ENCODE measurements at regions not wholly inside any gene's neighbourhood (a gene's known extent, or its start where the extent isn't known, plus 50 kb on each side); places are given as distances from the start of the nearest gene placed in this dataset.

- no peaks in the 10 kb centered on the region for H3K9me3 ChIP-seq
- H3K27me3 ChIP-seq: no peaks in the 10 kb centered on the region
- 69 to 79% methylated on average over 4 of the region's 4 CpGs for WGBS, 2 donors
- no peak overlapping the region for H3K4me3 ChIP-seq (replicated peaks in 1 of 3)
- DNase-seq: no peak
- no peak overlapping the region for H3K27ac ChIP-seq
- intact Hi-C loops (cut with DNase I): no loop called here
- H3K36me3 ChIP-seq: no peaks in the 10 kb centered on the region
- no peaks in the 10 kb centered on the region for H3K4me1 ChIP-seq
- no peak for TF ChIP-seq CTCF (IDR thresholded peaks at IDR 0.05)
- no peak for TF ChIP-seq POLR2A (IDR thresholded peaks at IDR 0.05)
Measured at GRCh38 chr5:164076556-164076955, 571.1 kb downstream of the MAT2B start.

GRCh38 chr5:164090358-164090757 is 584.9 kb downstream of the MAT2B start:
- no peak overlapping the region for H3K27ac ChIP-seq
- H3K4me1 ChIP-seq: no peaks in the 10 kb centered on the region
- H3K36me3 ChIP-seq: no peaks in the 10 kb centered on the region
- intact Hi-C loops (cut with DNase I): no loop called here
- H3K9me3 ChIP-seq: no peaks in the 10 kb centered on the region
- H3K4me3 ChIP-seq (replicated peaks in 1 of 3): no peak overlapping the region
- DNase-seq: no peak
- 65 to 66% methylated on average over 2 of the region's 2 CpGs for WGBS, 2 donors
- TF ChIP-seq CTCF (IDR thresholded peaks at IDR 0.05) (no peak), POLR2A (IDR thresholded peaks at IDR 0.05) (no peak)
- H3K27me3 ChIP-seq: no peaks in the 10 kb centered on the region

- intact Hi-C loops (cut with DNase I): no loop called here
- no peaks in the 10 kb centered on the region for H3K9me3 ChIP-seq
- no peak overlapping the region for H3K4me3 ChIP-seq (replicated peaks in 1 of 3)
- H3K27me3 ChIP-seq: no peaks in the 10 kb centered on the region
- no peak for DNase-seq
- 74 to 83% methylated on average over 2 of the region's 2 CpGs for WGBS, 2 donors
- TF ChIP-seq POLR2A (IDR thresholded peaks at IDR 0.05) (no peak), CTCF (IDR thresholded peaks at IDR 0.05) (no peak)
- no peaks in the 10 kb centered on the region for H3K36me3 ChIP-seq
- H3K4me1 ChIP-seq: no peaks in the 10 kb centered on the region
- H3K27ac ChIP-seq: no peak overlapping the region
Measured at GRCh38 chr5:164091836-164092235, 586.4 kb downstream of the MAT2B start.

GRCh38 chr5:164094291-164094690 is 588.9 kb downstream of the MAT2B start:
- 26 to 49% methylated on average over 3 of the region's 3 CpGs for WGBS, 2 donors
- no peak overlapping the region for H3K27ac ChIP-seq
- H3K36me3 ChIP-seq: no peaks in the 10 kb centered on the region
- TF ChIP-seq CTCF (IDR thresholded peaks at IDR 0.05) (no peak), POLR2A (IDR thresholded peaks at IDR 0.05) (no peak)
- no peak overlapping the region for H3K4me3 ChIP-seq (replicated peaks in 1 of 3)
- no peaks in the 10 kb centered on the region for H3K4me1 ChIP-seq
- no peaks in the 10 kb centered on the region for H3K9me3 ChIP-seq
- no peaks in the 10 kb centered on the region for H3K27me3 ChIP-seq
- DNase-seq: no peak
- intact Hi-C loops (cut with DNase I): no loop called here

- no peaks in the 10 kb centered on the region for H3K9me3 ChIP-seq
- TF ChIP-seq POLR2A (IDR thresholded peaks at IDR 0.05) (no peak), CTCF (IDR thresholded peaks at IDR 0.05) (no peak)
- 81 to 82% methylated on average over 4 of the region's 4 CpGs for WGBS, 2 donors
Measured at GRCh38 chr5:164097749-164098148, 592.3 kb downstream of the MAT2B start.

More at GRCh38 chr5:164097749-164098148, 592.3 kb downstream of the MAT2B start:
- no peak overlapping the region for H3K27ac ChIP-seq
- intact Hi-C loops (cut with DNase I): no loop called here
- no peaks in the 10 kb centered on the region for H3K4me1 ChIP-seq
- no peaks in the 10 kb centered on the region for H3K27me3 ChIP-seq
- no peaks in the 10 kb centered on the region for H3K36me3 ChIP-seq
- H3K4me3 ChIP-seq (replicated peaks in 1 of 3): no peak overlapping the region
- no peak for DNase-seq

Measured in thyroid gland (tissue), 4 donors.